ENCODE measurements at regions not wholly inside any gene's neighbourhood (a gene's known extent, or its start where the extent isn't known, plus 50 kb on each side); places are given as distances from the start of the nearest gene placed in this dataset.

GRCh38 chr12:88855301-88855700, 275.0 kb upstream of the KITLG start:
- TF ChIP-seq CTCF (conservative IDR thresholded peaks at IDR 0.05), result no peak
- no peak for TF ChIP-seq EZH2 (IDR thresholded peaks at IDR 0.05; ENCODE audit: low read depth)
